ENCODE measurements at regions not wholly inside any gene's neighbourhood (a gene's known extent, or its start where the extent isn't known, plus 50 kb on each side); places are given as distances from the start of the nearest gene placed in this dataset.
A peak's percentile ranks its signal among the peaks of the same experiment; 100 is the strongest.

DNA sequence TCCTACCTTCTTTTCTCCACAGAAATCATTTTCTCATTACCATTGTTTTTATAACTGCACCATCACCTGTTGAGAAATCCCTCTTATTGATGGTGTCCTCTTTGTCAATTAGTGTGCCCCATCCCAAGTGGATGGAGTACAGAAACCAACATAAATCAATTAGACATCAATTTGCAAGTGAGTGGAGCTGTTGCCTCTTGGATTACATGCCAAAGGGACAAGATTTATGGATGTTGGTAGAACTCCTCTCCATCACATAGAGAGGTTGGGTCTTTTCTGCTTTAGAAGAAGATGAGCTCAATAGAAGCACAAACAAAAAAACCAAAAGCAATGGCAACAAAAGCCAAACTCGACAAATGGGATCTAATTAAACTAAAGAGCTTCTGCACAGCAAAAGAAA is 973.5 kb downstream of the CDH11 start:
- no peak overlapping the region for H2AFZ ChIP-seq (ENCODE audit: low read length)
- peaks cover 3% of the 10 kb centered on the region; the same call in 1 of the 2 replicates for H3K36me3 ChIP-seq (ENCODE audit: insufficient read depth, low read length)
- H4K20me1 ChIP-seq (ENCODE audit: insufficient read depth, low read depth, low read length), result no peaks in the 10 kb centered on the region
- peaks cover 47% of the 10 kb centered on the region for H3K4me1 ChIP-seq (ENCODE audit: low read length)
- H3K4me3 ChIP-seq (ENCODE audit: low read length), result no peak overlapping the region
- H3K27ac ChIP-seq (ENCODE audit: low read length), result no peak overlapping the region
- H3K9me3 ChIP-seq (ENCODE audit: low read length), result no peaks in the 10 kb centered on the region; the same call in 1 of the 2 replicates
- H3K9me2 ChIP-seq (replicated peaks; ENCODE audit: insufficient read depth, low read length), result no peaks in the 10 kb centered on the region
- no peak for DNase-seq
- no peaks in the 10 kb centered on the region for H3K79me2 ChIP-seq (ENCODE audit: low read length)
- no peak overlapping the region for H3K4me2 ChIP-seq (ENCODE audit: low read depth, low read length, poor library complexity, severe bottlenecking)
- H3K9ac ChIP-seq (ENCODE audit: low read length), result no peak overlapping the region
- no peaks in the 10 kb centered on the region for H3K27me3 ChIP-seq (ENCODE audit: low read length)

DNA sequence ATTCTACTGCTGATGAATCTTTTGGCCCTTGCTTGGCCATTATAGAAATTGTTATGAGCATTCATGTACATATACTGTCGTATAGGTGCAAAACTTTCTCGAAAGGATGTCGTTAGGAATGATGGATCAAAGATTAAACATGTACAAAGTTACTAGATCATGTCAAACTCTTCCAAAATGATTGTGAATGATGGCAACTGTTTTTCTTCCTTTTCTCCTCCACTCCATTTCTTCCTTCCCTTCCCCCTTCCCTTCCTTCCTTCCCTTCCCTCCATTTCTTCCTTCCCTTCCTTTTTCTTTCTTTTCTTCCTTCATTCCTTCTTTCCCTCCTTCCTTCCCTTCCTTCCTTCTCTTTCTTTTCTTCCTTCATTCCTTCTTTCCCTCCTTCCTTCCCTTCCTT is 973.9 kb downstream of the CDH11 start:
- no peak overlapping the region for H3K4me3 ChIP-seq (ENCODE audit: low read length)
- peaks cover 45% of the 10 kb centered on the region for H3K4me1 ChIP-seq (ENCODE audit: low read length)
- H3K27me3 ChIP-seq (ENCODE audit: low read length), result no peaks in the 10 kb centered on the region
- H3K79me2 ChIP-seq (ENCODE audit: low read length), result no peaks in the 10 kb centered on the region
- no peaks in the 10 kb centered on the region for H4K20me1 ChIP-seq (ENCODE audit: insufficient read depth, low read depth, low read length)
- no peak for DNase-seq
- no peak overlapping the region for H3K9ac ChIP-seq (ENCODE audit: low read length)
- H2AFZ ChIP-seq (ENCODE audit: low read length), result no peak overlapping the region
- peaks cover 3% of the 10 kb centered on the region; the same call in 1 of the 2 replicates for H3K36me3 ChIP-seq (ENCODE audit: insufficient read depth, low read length)
- no peaks in the 10 kb centered on the region for H3K9me2 ChIP-seq (replicated peaks; ENCODE audit: insufficient read depth, low read length)
- H3K9me3 ChIP-seq (ENCODE audit: low read length), result no peaks in the 10 kb centered on the region; the same call in 1 of the 2 replicates
- no peak overlapping the region for H3K4me2 ChIP-seq (ENCODE audit: low read depth, low read length, poor library complexity, severe bottlenecking)
- H3K27ac ChIP-seq (ENCODE audit: low read length), result no peak overlapping the region

DNA sequence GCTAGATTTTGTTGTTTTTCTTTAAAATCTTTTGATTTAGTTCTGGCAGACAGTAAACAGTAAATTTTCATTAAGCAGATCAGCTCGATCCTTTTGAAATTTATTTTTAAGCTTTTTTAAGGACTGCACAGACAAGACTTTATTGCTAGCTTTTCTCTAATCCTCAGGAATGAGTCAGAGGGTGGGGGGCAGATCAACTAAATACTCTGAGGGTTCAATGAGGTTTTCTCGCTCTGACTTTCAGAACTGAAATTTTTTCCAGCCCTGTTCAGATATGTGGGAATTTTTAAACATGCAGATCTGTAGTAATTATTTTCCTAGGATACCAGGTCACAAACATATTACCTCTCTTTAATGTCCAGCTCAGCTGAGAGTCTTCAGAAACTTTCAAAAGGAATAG is 977.2 kb downstream of the CDH11 start:
- Histone ChIP-seq H3K4me1 (ENCODE audit: low read length) (peaks cover 29% of the 10 kb centered on the region), H3K9me3 (ENCODE audit: low read length) (no peaks in the 10 kb centered on the region; the same call in 1 of the 2 replicates), H3K9me2 (replicated peaks; ENCODE audit: insufficient read depth, low read length) (no peaks in the 10 kb centered on the region), H3K36me3 (ENCODE audit: insufficient read depth, low read length) (peaks cover 3% of the 10 kb centered on the region; the same call in 1 of the 2 replicates), H3K27ac (ENCODE audit: low read length) (no peak overlapping the region), H3K79me2 (ENCODE audit: low read length) (no peaks in the 10 kb centered on the region), H2AFZ (ENCODE audit: low read length) (0 out of 2 replicates have a peak overlapping the region, but pooled peaks have one; percentile 53), H4K20me1 (ENCODE audit: insufficient read depth, low read depth, low read length) (no peaks in the 10 kb centered on the region), H3K27me3 (ENCODE audit: low read length) (no peaks in the 10 kb centered on the region), H3K4me2 (ENCODE audit: low read depth, low read length, poor library complexity, severe bottlenecking) (no peak overlapping the region), H3K4me3 (ENCODE audit: low read length) (no peak overlapping the region), H3K9ac (ENCODE audit: low read length) (no peak overlapping the region)
- DNase-seq, result no peak

DNA sequence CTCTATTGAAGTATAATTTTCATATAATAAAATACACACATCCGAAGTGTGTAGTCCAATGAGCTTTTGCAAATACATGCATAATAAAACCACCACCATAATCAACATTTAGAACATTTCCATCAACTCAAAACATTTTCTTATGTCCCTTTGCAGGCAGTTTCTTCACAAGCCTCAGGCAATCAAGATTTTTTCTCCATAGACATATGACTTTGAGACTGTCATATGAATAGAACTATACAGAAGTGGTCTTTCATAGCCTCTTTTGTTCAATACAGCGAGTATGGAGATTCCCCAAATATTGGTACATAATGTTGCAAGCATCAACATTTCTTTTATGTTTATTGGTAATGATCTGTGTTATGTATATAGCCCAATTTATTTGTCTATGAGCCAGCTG is 983.2 kb downstream of the CDH11 start:
- H3K9me2 ChIP-seq (replicated peaks; ENCODE audit: insufficient read depth, low read length), result no peaks in the 10 kb centered on the region
- DNase-seq, result no peak
- no peaks in the 10 kb centered on the region for H3K27me3 ChIP-seq (ENCODE audit: low read length)
- H4K20me1 ChIP-seq (ENCODE audit: insufficient read depth, low read depth, low read length), result no peaks in the 10 kb centered on the region
- H3K9me3 ChIP-seq (ENCODE audit: low read length), result no peaks in the 10 kb centered on the region
- peaks cover under 1% of the 10 kb centered on the region for H3K4me1 ChIP-seq (ENCODE audit: low read length)
- H2AFZ ChIP-seq (ENCODE audit: low read length), result no peak overlapping the region
- no peak overlapping the region for H3K4me2 ChIP-seq (ENCODE audit: low read depth, low read length, poor library complexity, severe bottlenecking)
- no peaks in the 10 kb centered on the region for H3K36me3 ChIP-seq (ENCODE audit: insufficient read depth, low read length)
- H3K79me2 ChIP-seq (ENCODE audit: low read length), result no peaks in the 10 kb centered on the region
- H3K27ac ChIP-seq (ENCODE audit: low read length), result no peak overlapping the region
- no peak overlapping the region for H3K4me3 ChIP-seq (ENCODE audit: low read length)
- no peak overlapping the region for H3K9ac ChIP-seq (ENCODE audit: low read length)

DNA sequence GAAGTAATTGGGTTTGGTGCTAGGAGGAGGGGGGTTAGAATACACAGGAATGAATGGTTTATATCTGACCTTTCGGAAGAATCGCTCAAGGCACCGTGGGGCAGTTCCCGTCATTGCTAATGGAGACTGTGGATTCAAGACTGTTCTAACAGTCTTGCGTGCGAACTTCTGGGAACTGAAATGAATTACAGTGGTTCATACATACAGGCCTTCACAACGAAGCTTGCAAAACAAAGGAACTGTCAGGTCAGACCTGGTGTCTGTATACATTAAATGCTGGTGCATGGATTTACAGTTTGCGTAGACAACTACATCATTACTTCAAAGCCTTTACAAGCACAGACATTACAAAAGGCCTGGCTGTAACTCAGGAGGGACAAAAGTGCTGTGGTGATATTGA is 983.9 kb downstream of the CDH11 start:
- Histone ChIP-seq H3K27ac (ENCODE audit: low read length) (no peak overlapping the region), H3K36me3 (ENCODE audit: insufficient read depth, low read length) (no peaks in the 10 kb centered on the region), H3K9me2 (replicated peaks; ENCODE audit: insufficient read depth, low read length) (no peaks in the 10 kb centered on the region), H3K9me3 (ENCODE audit: low read length) (no peaks in the 10 kb centered on the region), H3K4me2 (ENCODE audit: low read depth, low read length, poor library complexity, severe bottlenecking) (no peak overlapping the region), H2AFZ (ENCODE audit: low read length) (no peak overlapping the region), H4K20me1 (ENCODE audit: insufficient read depth, low read depth, low read length) (no peaks in the 10 kb centered on the region), H3K4me3 (ENCODE audit: low read length) (no peak overlapping the region), H3K79me2 (ENCODE audit: low read length) (no peaks in the 10 kb centered on the region), H3K27me3 (ENCODE audit: low read length) (no peaks in the 10 kb centered on the region), H3K4me1 (ENCODE audit: low read length) (peaks cover 6% of the 10 kb centered on the region), H3K9ac (ENCODE audit: low read length) (no peak overlapping the region)
- DNase-seq, result no peak

- H3K9me2 ChIP-seq (replicated peaks; ENCODE audit: insufficient read depth, low read length), result no peaks in the 10 kb centered on the region
- DNase-seq, result no peak
- no peak overlapping the region for H3K27ac ChIP-seq (ENCODE audit: low read length)
- H3K79me2 ChIP-seq (ENCODE audit: low read length), result no peaks in the 10 kb centered on the region
- no peaks in the 10 kb centered on the region for H3K36me3 ChIP-seq (ENCODE audit: insufficient read depth, low read length)
- H4K20me1 ChIP-seq (ENCODE audit: insufficient read depth, low read depth, low read length), result no peaks in the 10 kb centered on the region
- H3K4me3 ChIP-seq (ENCODE audit: low read length), result no peak overlapping the region
- no peaks in the 10 kb centered on the region for H3K9me3 ChIP-seq (ENCODE audit: low read length)
- no peaks in the 10 kb centered on the region for H3K27me3 ChIP-seq (ENCODE audit: low read length)
- H2AFZ ChIP-seq (ENCODE audit: low read length), result peak overlapping the region; percentile 44; the same call in 1 of the 2 replicates
- no peak overlapping the region for H3K9ac ChIP-seq (ENCODE audit: low read length)
- peaks cover 19% of the 10 kb centered on the region for H3K4me1 ChIP-seq (ENCODE audit: low read length)
- H3K4me2 ChIP-seq (ENCODE audit: low read depth, low read length, poor library complexity, severe bottlenecking), result no peak overlapping the region
These were observed 985.1 kb downstream of the CDH11 start for GRCh38 chr16:64136743-64137142.

DNA sequence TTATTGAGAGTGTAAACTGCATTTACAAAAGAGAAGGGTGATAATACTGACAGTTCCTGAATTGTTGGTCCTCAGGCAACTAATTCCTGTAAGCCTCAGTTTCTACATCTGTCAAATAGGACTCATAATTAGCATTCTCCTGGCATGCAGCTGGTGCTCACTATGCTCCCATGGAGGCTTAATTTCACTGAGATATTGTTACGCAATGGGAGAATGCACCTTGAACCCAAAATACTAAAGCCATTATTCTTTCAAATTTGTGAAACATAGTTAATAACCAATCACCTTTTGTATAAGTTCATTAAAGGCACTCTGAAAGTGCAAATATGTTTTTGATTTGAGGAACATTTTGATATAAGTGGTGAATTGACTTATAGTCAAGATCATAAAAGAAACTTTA is 985.5 kb downstream of the CDH11 start:
- peak overlapping the region; percentile 44; the same call in 1 of the 2 replicates for H2AFZ ChIP-seq (ENCODE audit: low read length)
- no peak overlapping the region for H3K9ac ChIP-seq (ENCODE audit: low read length)
- H3K79me2 ChIP-seq (ENCODE audit: low read length), result no peaks in the 10 kb centered on the region
- H3K9me2 ChIP-seq (replicated peaks; ENCODE audit: insufficient read depth, low read length), result no peaks in the 10 kb centered on the region
- no peak for DNase-seq
- H3K4me3 ChIP-seq (ENCODE audit: low read length), result no peak overlapping the region
- no peaks in the 10 kb centered on the region for H4K20me1 ChIP-seq (ENCODE audit: insufficient read depth, low read depth, low read length)
- H3K4me2 ChIP-seq (ENCODE audit: low read depth, low read length, poor library complexity, severe bottlenecking), result no peak overlapping the region
- no peak overlapping the region for H3K27ac ChIP-seq (ENCODE audit: low read length)
- no peaks in the 10 kb centered on the region for H3K9me3 ChIP-seq (ENCODE audit: low read length)
- no peaks in the 10 kb centered on the region for H3K36me3 ChIP-seq (ENCODE audit: insufficient read depth, low read length)
- H3K4me1 ChIP-seq (ENCODE audit: low read length), result peaks cover 23% of the 10 kb centered on the region
- no peaks in the 10 kb centered on the region for H3K27me3 ChIP-seq (ENCODE audit: low read length)

- H3K79me2 ChIP-seq (ENCODE audit: low read length), result no peaks in the 10 kb centered on the region
- H4K20me1 ChIP-seq (ENCODE audit: insufficient read depth, low read depth, low read length), result no peaks in the 10 kb centered on the region
- H3K36me3 ChIP-seq (ENCODE audit: insufficient read depth, low read length), result no peaks in the 10 kb centered on the region
- no peak overlapping the region for H3K9ac ChIP-seq (ENCODE audit: low read length)
- H2AFZ ChIP-seq (ENCODE audit: low read length), result peak overlapping the region; percentile 80
- H3K27me3 ChIP-seq (ENCODE audit: low read length), result no peaks in the 10 kb centered on the region
- no peak for DNase-seq
- H3K9me2 ChIP-seq (replicated peaks; ENCODE audit: insufficient read depth, low read length), result no peaks in the 10 kb centered on the region
- peaks cover 35% of the 10 kb centered on the region for H3K4me1 ChIP-seq (ENCODE audit: low read length)
- no peak overlapping the region for H3K4me3 ChIP-seq (ENCODE audit: low read length)
- H3K27ac ChIP-seq (ENCODE audit: low read length), result peak overlapping the region; percentile 52; the same call in 1 of the 2 replicates
- no peak overlapping the region for H3K4me2 ChIP-seq (ENCODE audit: low read depth, low read length, poor library complexity, severe bottlenecking)
- no peaks in the 10 kb centered on the region for H3K9me3 ChIP-seq (ENCODE audit: low read length)
These were observed 988.5 kb downstream of the CDH11 start for GRCh38 chr16:64133366-64133765.

Data from Karpas-422 (cell line).